GM13976 (cell line): ENCODE measurements at regions not wholly inside any gene's neighbourhood (a gene's known extent, or its start where the extent isn't known, plus 50 kb on each side); places are given as distances from the start of the nearest gene placed in this dataset.
A peak's percentile ranks its signal among the peaks of the same experiment; 100 is the strongest.

Experiments
- DNase-seq: peaks from one replicate; pipeline ENCODE4 v3.0.0; 2012; ENCODE audit warnings: low spot score
- in situ Hi-C: fragments of 300-500 bp; cut with MboI; formaldehyde crosslinking; loops from one replicate; pipeline ENCODE4 v1.12.0; 2022; ENCODE audit warnings: low sequenced_read_pairs, mixed read lengths, inconsistent platforms; ENCODE audit not compliant: unreplicated experiment
- TF ChIP-seq, protein P1 (sequence below): IDR thresholded peaks from 2 replicates; pipeline ENCODE4 v1.5.1; 2012; ENCODE audit warnings: borderline replicate concordance, mild to moderate bottlenecking; ENCODE audit not compliant: insufficient read depth; ENCODE audit errors: extremely low read depth, missing control alignments, control extremely low read depth

DNA sequence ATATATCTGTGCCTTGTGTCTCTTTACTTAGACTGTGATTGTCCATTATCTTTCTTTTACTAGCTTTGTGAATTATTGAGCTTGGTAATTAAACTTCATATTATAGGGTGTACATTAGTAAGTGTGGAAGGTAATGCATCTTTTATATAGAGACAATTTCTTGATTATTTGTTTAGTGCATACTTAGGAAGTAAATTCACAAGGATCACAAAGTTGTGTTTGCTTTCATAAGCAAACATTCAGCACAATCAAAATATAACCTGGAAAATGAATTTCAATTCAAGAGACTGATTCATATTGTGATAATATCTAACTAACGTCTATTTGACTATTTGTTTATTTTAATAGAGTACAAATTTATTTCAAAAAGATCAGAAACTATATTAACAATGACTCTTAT lies 749.9 kb upstream of the NUDT12 start:
- TF ChIP-seq, protein P1, sequence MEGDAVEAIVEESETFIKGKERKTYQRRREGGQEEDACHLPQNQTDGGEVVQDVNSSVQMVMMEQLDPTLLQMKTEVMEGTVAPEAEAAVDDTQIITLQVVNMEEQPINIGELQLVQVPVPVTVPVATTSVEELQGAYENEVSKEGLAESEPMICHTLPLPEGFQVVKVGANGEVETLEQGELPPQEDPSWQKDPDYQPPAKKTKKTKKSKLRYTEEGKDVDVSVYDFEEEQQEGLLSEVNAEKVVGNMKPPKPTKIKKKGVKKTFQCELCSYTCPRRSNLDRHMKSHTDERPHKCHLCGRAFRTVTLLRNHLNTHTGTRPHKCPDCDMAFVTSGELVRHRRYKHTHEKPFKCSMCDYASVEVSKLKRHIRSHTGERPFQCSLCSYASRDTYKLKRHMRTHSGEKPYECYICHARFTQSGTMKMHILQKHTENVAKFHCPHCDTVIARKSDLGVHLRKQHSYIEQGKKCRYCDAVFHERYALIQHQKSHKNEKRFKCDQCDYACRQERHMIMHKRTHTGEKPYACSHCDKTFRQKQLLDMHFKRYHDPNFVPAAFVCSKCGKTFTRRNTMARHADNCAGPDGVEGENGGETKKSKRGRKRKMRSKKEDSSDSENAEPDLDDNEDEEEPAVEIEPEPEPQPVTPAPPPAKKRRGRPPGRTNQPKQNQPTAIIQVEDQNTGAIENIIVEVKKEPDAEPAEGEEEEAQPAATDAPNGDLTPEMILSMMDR = no peak
- in situ Hi-C loops = no loop called here
- DNase-seq = no peak

DNA sequence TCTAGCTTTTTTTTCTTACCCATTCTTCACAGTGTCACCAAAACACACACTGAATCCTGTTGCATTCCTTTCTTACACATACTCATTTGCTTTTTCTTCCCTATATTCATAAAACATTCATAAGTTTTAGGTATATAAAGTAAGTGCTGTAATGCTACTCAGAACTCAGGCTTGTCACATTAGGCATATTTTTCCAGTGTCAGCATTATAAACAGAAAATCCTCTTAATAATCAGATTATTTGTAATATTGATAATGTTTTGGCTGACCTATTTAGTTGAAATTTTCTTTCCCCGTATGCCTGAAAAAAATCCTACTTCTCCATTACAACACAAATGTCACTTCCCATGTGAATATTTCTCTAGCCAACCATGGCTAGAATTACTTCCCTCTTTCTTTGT lies 743.0 kb upstream of the NUDT12 start:
- in situ Hi-C loops = no loop called here
- TF ChIP-seq, protein P1 = no peak
- DNase-seq = no peak

DNA sequence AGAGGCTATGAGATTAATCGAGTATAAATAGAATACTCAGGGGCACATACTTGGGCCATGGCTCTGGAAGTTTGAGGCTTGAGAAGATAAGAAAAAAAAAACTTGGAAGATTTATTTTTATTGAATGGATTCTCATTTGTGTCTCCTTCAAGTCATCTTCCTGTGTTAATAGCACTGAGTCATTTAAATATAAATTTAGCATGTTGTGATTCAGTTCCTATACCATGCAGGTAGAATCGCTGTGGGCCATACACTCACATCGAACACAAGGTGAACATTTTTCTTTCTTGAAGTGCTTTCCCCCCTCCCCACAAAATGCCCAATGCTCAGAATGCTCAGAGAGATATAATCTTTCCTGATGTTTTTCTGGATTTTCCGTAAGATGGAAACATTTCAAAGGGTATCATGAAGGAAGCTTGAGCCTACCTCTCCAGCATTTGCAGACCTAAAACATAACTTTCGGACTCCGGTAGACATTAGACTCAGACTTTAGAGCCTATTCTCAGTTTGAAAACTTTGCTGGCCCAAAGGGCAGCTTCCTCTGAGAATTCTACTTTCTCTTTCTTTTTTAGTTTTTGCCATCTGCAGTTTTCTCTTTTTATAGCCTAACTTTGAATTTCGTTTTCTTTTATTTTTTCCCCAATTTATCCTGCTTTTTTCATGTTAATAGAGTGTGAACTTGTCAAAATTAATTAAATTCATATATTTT lies 737.6 kb upstream of the NUDT12 start:
- DNase-seq = peak; percentile 3
- in situ Hi-C loops = no loop called here

DNA sequence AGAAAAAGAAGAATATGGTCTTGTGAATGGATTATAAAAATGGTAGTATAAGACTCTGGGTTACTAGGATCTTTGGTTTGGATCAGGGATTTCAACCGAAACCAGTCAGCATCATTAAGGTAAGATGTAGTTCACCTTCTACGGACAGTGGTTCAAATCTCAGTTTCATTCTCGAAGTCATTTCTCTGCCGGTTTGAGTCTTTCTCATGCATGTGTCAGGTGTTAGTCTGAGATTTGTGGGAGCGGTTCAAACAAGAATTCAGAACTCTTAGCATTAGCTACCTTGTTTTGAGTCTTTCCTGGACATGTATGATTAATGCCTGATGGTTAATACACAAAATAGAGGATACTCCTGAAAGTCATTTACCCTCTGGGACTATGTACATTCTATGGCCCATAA lies 735.9 kb upstream of the NUDT12 start:
- TF ChIP-seq, protein P1 = no peak
- in situ Hi-C loops = no loop called here
- no peak for DNase-seq

More for the DNA sequence above, 737.6 kb upstream of the NUDT12 start:
- TF ChIP-seq, protein P1 = no peak

DNA sequence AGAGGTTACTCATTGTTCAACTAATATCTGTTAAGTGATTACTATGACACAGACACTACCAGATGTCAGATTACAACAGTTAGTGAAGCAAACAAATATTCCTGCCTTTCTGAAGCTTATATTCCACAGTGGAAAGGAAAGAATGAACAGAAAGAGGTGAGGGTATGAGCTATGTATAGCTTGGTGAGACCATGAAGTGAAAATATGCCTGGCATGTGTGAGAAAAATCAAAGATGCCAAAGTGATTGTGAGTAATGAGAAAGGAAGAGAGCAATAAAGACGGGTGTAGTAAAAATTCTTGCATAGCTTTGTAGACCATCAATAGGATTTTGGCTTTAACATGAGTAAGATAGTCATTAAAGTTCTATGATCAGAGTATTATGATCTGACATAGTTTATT lies 734.5 kb upstream of the NUDT12 start:
- DNase-seq = no peak
- in situ Hi-C loops = no loop called here
- TF ChIP-seq, protein P1 = no peak

DNA sequence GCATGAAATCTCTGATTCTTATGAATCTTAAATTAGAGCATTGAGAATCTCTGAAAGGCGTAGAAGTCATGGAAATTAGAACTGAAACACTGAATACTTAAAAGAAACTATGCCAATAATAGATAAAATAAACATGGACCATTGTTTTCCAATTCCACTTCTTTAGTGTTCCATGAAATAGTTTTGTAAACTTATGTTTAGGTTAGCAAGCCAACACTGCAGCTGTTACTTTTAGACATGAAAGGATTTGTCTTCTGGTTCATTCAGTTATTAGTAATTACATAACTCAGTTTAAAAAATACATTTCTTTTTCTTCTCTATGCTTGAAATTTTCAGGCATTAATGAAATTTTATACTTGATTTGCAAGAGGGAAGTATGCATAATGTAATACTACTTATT lies 733.4 kb upstream of the NUDT12 start:
- no peak for DNase-seq
- TF ChIP-seq, protein P1 = no peak
- in situ Hi-C loops = no loop called here

DNA sequence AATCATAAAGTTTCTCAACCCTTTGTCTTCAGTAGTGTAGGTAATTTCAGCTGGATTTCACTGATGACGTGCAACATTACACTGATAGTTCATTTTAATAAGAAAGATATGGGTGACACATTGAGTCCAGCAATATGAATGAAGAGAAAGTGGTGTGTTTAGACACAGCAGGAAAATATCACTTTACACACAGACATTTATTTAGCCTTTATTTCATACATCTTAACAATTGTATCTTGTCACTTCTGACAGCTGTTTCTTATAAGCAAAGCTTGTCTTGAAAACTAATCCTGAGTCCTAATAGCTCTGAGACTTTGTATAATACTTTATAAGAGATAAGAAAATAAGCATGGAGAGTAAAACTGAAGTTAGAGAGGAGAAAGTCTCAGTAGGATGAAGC lies 720.5 kb upstream of the NUDT12 start:
- TF ChIP-seq, protein P1 = no peak
- DNase-seq = no peak
- in situ Hi-C loops = no loop called here
